ENCODE measurements at regions not wholly inside any gene's neighbourhood (a gene's known extent, or its start where the extent isn't known, plus 50 kb on each side); places are given as distances from the start of the nearest gene placed in this dataset.

- no peak for DNase-seq (ENCODE audit: low read depth in 2 of 2)
Measured at GRCh38 chr2:172153156-172153555, 50.5 kb upstream of the DLX2 start.

GRCh38 chr2:172153757-172154156, 51.1 kb upstream of the DLX2 start:
- DNase-seq (ENCODE audit: low read depth in 2 of 2), result no peak

GRCh38 chr2:172155752-172156151, 53.1 kb upstream of the DLX2 start:
- DNase-seq (ENCODE audit: low read depth in 2 of 2), result no peak

- no peak for DNase-seq (ENCODE audit: low read depth in 2 of 2)
Measured at GRCh38 chr2:172160839-172161238, 58.1 kb upstream of the DLX2 start.

- no peak for DNase-seq (ENCODE audit: low read depth in 2 of 2)
Measured at GRCh38 chr2:172162225-172162733, 59.6 kb upstream of the DLX2 start.

- no peak for DNase-seq (ENCODE audit: low read depth in 2 of 2)
Measured at GRCh38 chr2:172162739-172163336, 60.1 kb upstream of the DLX2 start.

- no peak for DNase-seq (ENCODE audit: low read depth in 2 of 2)
Measured at GRCh38 chr2:172168917-172169346, 66.2 kb upstream of the DLX2 start.

- DNase-seq (ENCODE audit: low read depth in 2 of 2), result no peak
Measured at GRCh38 chr2:172169611-172170010, 66.9 kb upstream of the DLX2 start.

- peak; percentile 31 to 59 for DNase-seq (ENCODE audit: low read depth in 2 of 2)
Measured at GRCh38 chr2:172172513-172173173, 69.9 kb upstream of the DLX2 start.

- no peak for DNase-seq (ENCODE audit: low read depth in 2 of 2)
Measured at GRCh38 chr2:172173174-172173706, 70.5 kb upstream of the DLX2 start.

GRCh38 chr2:172177581-172177980, 74.9 kb upstream of the DLX2 start:
- DNase-seq (ENCODE audit: low read depth in 2 of 2), result no peak

GRCh38 chr2:172177996-172178395, 75.3 kb upstream of the DLX2 start:
- no peak for DNase-seq (ENCODE audit: low read depth in 2 of 2)

GRCh38 chr2:172179045-172179701, 76.5 kb upstream of the DLX2 start:
- DNase-seq (ENCODE audit: low read depth in 2 of 2), result no peak

GRCh38 chr2:172181840-172182239, 79.1 kb upstream of the DLX2 start:
- DNase-seq (ENCODE audit: low read depth in 2 of 2), result no peak

- DNase-seq (ENCODE audit: low read depth in 2 of 2), result no peak
Measured at GRCh38 chr2:172182624-172183023, 79.9 kb upstream of the DLX2 start.

GRCh38 chr2:172193331-172194089, 90.8 kb upstream of the DLX2 start:
- DNase-seq (ENCODE audit: low read depth in 2 of 2), result no peak

GRCh38 chr2:172195836-172196376, 93.2 kb upstream of the DLX2 start:
- no peak for DNase-seq (ENCODE audit: low read depth in 2 of 2)

GRCh38 chr2:172196768-172197431, 94.2 kb upstream of the DLX2 start:
- peak in 1 of 2 experiments; percentile 17 for DNase-seq (ENCODE audit: low read depth in 2 of 2)

GRCh38 chr2:172198361-172198760, 95.7 kb upstream of the DLX2 start:
- no peak for DNase-seq (ENCODE audit: low read depth in 2 of 2)

GRCh38 chr2:172198908-172199307, 96.2 kb upstream of the DLX2 start:
- DNase-seq (ENCODE audit: low read depth in 2 of 2), result no peak

GRCh38 chr2:172200495-172201085, 97.9 kb upstream of the DLX2 start:
- no peak for DNase-seq (ENCODE audit: low read depth in 2 of 2)

Data from stimulated activated CD4-positive, alpha-beta T cell treated with anti-CD3 and anti-CD28 coated beads, Interleukin-12 subunit alpha, Interleukin-12 subunit beta, amount 100 ng/mL, for 24 hours (primary cell).